ENCODE measurements at regions not wholly inside any gene's neighbourhood (a gene's known extent, or its start where the extent isn't known, plus 50 kb on each side); places are given as distances from the start of the nearest gene placed in this dataset.

- no peak for TF ChIP-seq SIN3A (IDR thresholded peaks at IDR 0.05; ENCODE audit: borderline replicate concordance, insufficient read depth, low read length)
- no peak for TF ChIP-seq REST (IDR thresholded peaks at IDR 0.05; ENCODE audit: insufficient read depth in 1 of 2, low read depth in 2 of 2, low read length in 2 of 2)
- no peak for TF ChIP-seq TAF1 (IDR thresholded peaks at IDR 0.05; ENCODE audit: borderline replicate concordance, insufficient read depth, low read length)
- TF ChIP-seq POLR2AphosphoS5 (IDR thresholded peaks at IDR 0.05; ENCODE audit: low read depth, low read length), result no peak
- no peak for TF ChIP-seq FOXP2 (optimal IDR thresholded peaks at IDR 0.05; ENCODE audit: borderline replicate concordance, extremely low read depth, extremely low read length, insufficient read depth)
Measured at GRCh38 chr3:118530350-118530922, 504.2 kb downstream of the IGSF11 start.

GRCh38 chr3:118531816-118532215 is 502.8 kb downstream of the IGSF11 start:
- no peak for TF ChIP-seq POLR2AphosphoS5 (IDR thresholded peaks at IDR 0.05; ENCODE audit: low read depth, low read length)
- no peak for TF ChIP-seq SIN3A (IDR thresholded peaks at IDR 0.05; ENCODE audit: borderline replicate concordance, insufficient read depth, low read length)
- TF ChIP-seq TAF1 (IDR thresholded peaks at IDR 0.05; ENCODE audit: borderline replicate concordance, insufficient read depth, low read length), result no peak
- TF ChIP-seq FOXP2 (optimal IDR thresholded peaks at IDR 0.05; ENCODE audit: borderline replicate concordance, extremely low read depth, extremely low read length, insufficient read depth), result no peak
- TF ChIP-seq REST (IDR thresholded peaks at IDR 0.05; ENCODE audit: insufficient read depth in 1 of 2, low read depth in 2 of 2, low read length in 2 of 2), result no peak

GRCh38 chr3:118533676-118534075 is 501.0 kb downstream of the IGSF11 start:
- TF ChIP-seq FOXP2 (optimal IDR thresholded peaks at IDR 0.05; ENCODE audit: borderline replicate concordance, extremely low read depth, extremely low read length, insufficient read depth) (no peak), REST (IDR thresholded peaks at IDR 0.05; ENCODE audit: insufficient read depth in 1 of 2, low read depth in 2 of 2, low read length in 2 of 2) (no peak), POLR2AphosphoS5 (IDR thresholded peaks at IDR 0.05; ENCODE audit: low read depth, low read length) (no peak), SIN3A (IDR thresholded peaks at IDR 0.05; ENCODE audit: borderline replicate concordance, insufficient read depth, low read length) (no peak), TAF1 (IDR thresholded peaks at IDR 0.05; ENCODE audit: borderline replicate concordance, insufficient read depth, low read length) (no peak)

- TF ChIP-seq SIN3A (IDR thresholded peaks at IDR 0.05; ENCODE audit: borderline replicate concordance, insufficient read depth, low read length) (no peak), TAF1 (IDR thresholded peaks at IDR 0.05; ENCODE audit: borderline replicate concordance, insufficient read depth, low read length) (no peak), REST (IDR thresholded peaks at IDR 0.05; ENCODE audit: insufficient read depth in 1 of 2, low read depth in 2 of 2, low read length in 2 of 2) (no peak), POLR2AphosphoS5 (IDR thresholded peaks at IDR 0.05; ENCODE audit: low read depth, low read length) (no peak), FOXP2 (optimal IDR thresholded peaks at IDR 0.05; ENCODE audit: borderline replicate concordance, extremely low read depth, extremely low read length, insufficient read depth) (no peak)
Measured at GRCh38 chr3:118534519-118534918, 500.1 kb downstream of the IGSF11 start.

All from PFSK-1 (cell line).